ENCODE measurements at regions not wholly inside any gene's neighbourhood (a gene's known extent, or its start where the extent isn't known, plus 50 kb on each side); places are given as distances from the start of the nearest gene placed in this dataset.
"Not testable (repeated sequence)": the region's sequence is repeated elsewhere in the genome, so short reads cannot be mapped to it uniquely, and the experiment has no call there.

GRCh38 chr3:81823086-81823485 is 61.6 kb upstream of the GBE1 start:
- Mint-ChIP-seq H3K4me1 (ENCODE audit: unreplicated experiment) (no peaks in the 10 kb centered on the region), H3K27ac (ENCODE audit: unreplicated experiment) (no peak overlapping the region), H3K9me3 (ENCODE audit: unreplicated experiment) (no peaks in the 10 kb centered on the region), H3K36me3 (ENCODE audit: low read depth, unreplicated experiment) (no peaks in the 10 kb centered on the region), H3K27me3 (ENCODE audit: unreplicated experiment) (peaks cover 2% of the 10 kb centered on the region), H3K4me3 (ENCODE audit: unreplicated experiment) (no peak overlapping the region)
- no peak for DNase-seq (ENCODE audit: low spot score)
- no peak for TF ChIP-seq CTCF (IDR thresholded peaks at IDR 0.05; ENCODE audit: unreplicated experiment)

GRCh38 chr3:81816473-81817250 is 55.2 kb upstream of the GBE1 start:
- H3K9me3 Mint-ChIP-seq (ENCODE audit: unreplicated experiment), result no peaks in the 10 kb centered on the region
- H3K27ac Mint-ChIP-seq (ENCODE audit: unreplicated experiment), result no peak overlapping the region
- no peaks in the 10 kb centered on the region for H3K27me3 Mint-ChIP-seq (ENCODE audit: unreplicated experiment)
- no peak for DNase-seq (ENCODE audit: low spot score)
- H3K36me3 Mint-ChIP-seq (ENCODE audit: low read depth, unreplicated experiment), result no peaks in the 10 kb centered on the region
- no peak overlapping the region for H3K4me3 Mint-ChIP-seq (ENCODE audit: unreplicated experiment)
- TF ChIP-seq CTCF (IDR thresholded peaks at IDR 0.05; ENCODE audit: unreplicated experiment), result no peak
- no peaks in the 10 kb centered on the region for H3K4me1 Mint-ChIP-seq (ENCODE audit: unreplicated experiment)

- H3K27me3 Mint-ChIP-seq (ENCODE audit: unreplicated experiment); H3K36me3 Mint-ChIP-seq (ENCODE audit: low read depth, unreplicated experiment); H3K4me1 Mint-ChIP-seq (ENCODE audit: unreplicated experiment); H3K27ac Mint-ChIP-seq (ENCODE audit: unreplicated experiment); H3K4me3 Mint-ChIP-seq (ENCODE audit: unreplicated experiment); DNase-seq (ENCODE audit: low spot score); H3K9me3 Mint-ChIP-seq (ENCODE audit: unreplicated experiment): not testable (repeated sequence)
Observed at GRCh38 chr3:81812098-81812497, 50.7 kb upstream of the GBE1 start.
